ENCODE measurements at regions not wholly inside any gene's neighbourhood (a gene's known extent, or its start where the extent isn't known, plus 50 kb on each side); places are given as distances from the start of the nearest gene placed in this dataset.
A peak's percentile ranks its signal among the peaks of the same experiment; 100 is the strongest.

- intact Hi-C loops (cut with micrococcal nuclease; ENCODE audit: unreplicated experiment): loop anchor here (5.0 kb wide), 1 partner anchor 433 kb away; no protein-coding TSS in a partner anchor
- Histone ChIP-seq H3K4me3 (ENCODE audit: low read depth, low read length, poor library complexity, severe bottlenecking) (no peak overlapping the region), H3K27ac (ENCODE audit: low read depth, low read length, poor library complexity, severe bottlenecking) (no peak overlapping the region), H3K27me3 (replicated peaks; ENCODE audit: insufficient read depth, low read depth, low read length, poor library complexity) (no peaks in the 10 kb centered on the region), H3K4me1 (ENCODE audit: insufficient read depth, low read length, poor library complexity, severe bottlenecking) (no peaks in the 10 kb centered on the region), H3K36me3 (ENCODE audit: insufficient read depth, low read length, poor library complexity, severe bottlenecking) (no peaks in the 10 kb centered on the region), H3K9me3 (ENCODE audit: low read depth, low read length, poor library complexity, severe bottlenecking) (no peaks in the 10 kb centered on the region)
- CTCF ChIA-PET: no interaction called here
- DNase-seq (ENCODE audit: low spot score): peak; percentile 19
- BruUV-seq (replicated peaks): no TSS peak
- TF ChIP-seq EZH2 (IDR thresholded peaks at IDR 0.05; ENCODE audit: borderline replicate concordance, low read depth, low read length, poor library complexity, severe bottlenecking): no peak
- TF ChIP-seq CTCF (conservative IDR thresholded peaks at IDR 0.05; ENCODE audit: low read depth, low read length): no peak
- POLR2A ChIA-PET (ENCODE audit: low non-redundant PET): no interaction called here
These were observed 2008.5 kb upstream of the TENM3 start for GRCh38 chr4:180234730-180235129.

- ChIA-PET POLR2A (ENCODE audit: low non-redundant PET) (no interaction called here), CTCF (no interaction called here)
- no peak for DNase-seq (ENCODE audit: low spot score)
- no TSS peak for BruUV-seq (replicated peaks)
- no peak overlapping the region for H3K27ac ChIP-seq (ENCODE audit: low read depth, low read length, poor library complexity, severe bottlenecking)
- no peaks in the 10 kb centered on the region for H3K9me3 ChIP-seq (ENCODE audit: low read depth, low read length, poor library complexity, severe bottlenecking)
- H3K27me3 ChIP-seq (replicated peaks; ENCODE audit: insufficient read depth, low read depth, low read length, poor library complexity): no peaks in the 10 kb centered on the region
- no peaks in the 10 kb centered on the region for H3K4me1 ChIP-seq (ENCODE audit: insufficient read depth, low read length, poor library complexity, severe bottlenecking)
- TF ChIP-seq CTCF (conservative IDR thresholded peaks at IDR 0.05; ENCODE audit: low read depth, low read length) (no peak), EZH2 (IDR thresholded peaks at IDR 0.05; ENCODE audit: borderline replicate concordance, low read depth, low read length, poor library complexity, severe bottlenecking) (no peak)
- no peak overlapping the region for H3K4me3 ChIP-seq (ENCODE audit: low read depth, low read length, poor library complexity, severe bottlenecking)
- intact Hi-C loops (cut with micrococcal nuclease; ENCODE audit: unreplicated experiment): no loop called here
- no peaks in the 10 kb centered on the region for H3K36me3 ChIP-seq (ENCODE audit: insufficient read depth, low read length, poor library complexity, severe bottlenecking)
These were observed 2002.5 kb upstream of the TENM3 start for GRCh38 chr4:180240670-180241069.

GRCh38 chr4:180253419-180253818 is 1989.8 kb upstream of the TENM3 start:
- H3K36me3 ChIP-seq (ENCODE audit: insufficient read depth, low read length, poor library complexity, severe bottlenecking): no peaks in the 10 kb centered on the region
- ChIA-PET CTCF (no interaction called here), POLR2A (ENCODE audit: low non-redundant PET) (no interaction called here)
- no peaks in the 10 kb centered on the region for H3K27me3 ChIP-seq (replicated peaks; ENCODE audit: insufficient read depth, low read depth, low read length, poor library complexity)
- no peak for TF ChIP-seq EZH2 (IDR thresholded peaks at IDR 0.05; ENCODE audit: borderline replicate concordance, low read depth, low read length, poor library complexity, severe bottlenecking)
- TF ChIP-seq CTCF (conservative IDR thresholded peaks at IDR 0.05; ENCODE audit: low read depth, low read length): no peak
- H3K4me1 ChIP-seq (ENCODE audit: insufficient read depth, low read length, poor library complexity, severe bottlenecking): no peaks in the 10 kb centered on the region
- no TSS peak for BruUV-seq (replicated peaks)
- intact Hi-C loops (cut with micrococcal nuclease; ENCODE audit: unreplicated experiment): no loop called here
- H3K4me3 ChIP-seq (ENCODE audit: low read depth, low read length, poor library complexity, severe bottlenecking): no peak overlapping the region
- H3K27ac ChIP-seq (ENCODE audit: low read depth, low read length, poor library complexity, severe bottlenecking): no peak overlapping the region
- H3K9me3 ChIP-seq (ENCODE audit: low read depth, low read length, poor library complexity, severe bottlenecking): no peaks in the 10 kb centered on the region
- no peak for DNase-seq (ENCODE audit: low spot score)
